H9 (cell line): ENCODE measurements at regions not wholly inside any gene's neighbourhood (a gene's known extent, or its start where the extent isn't known, plus 50 kb on each side); places are given as distances from the start of the nearest gene placed in this dataset.

Source experiments
- DNase-seq: peaks from one replicate; pipeline ENCODE4 v3.0.0-alpha.2; 2017
- H2AFZ ChIP-seq: one replicate; pipeline ENCODE4 v1.6.1; 2013; ENCODE audit warnings: mild to moderate bottlenecking, low read length, control low read depth, moderate library complexity
- H2AK5ac ChIP-seq: 2 replicates; pipeline ENCODE4 v1.6.1; 2013; ENCODE audit warnings: low read length, control low read depth, mixed read lengths; ENCODE audit not compliant: insufficient read length
- H2BK120ac ChIP-seq: one replicate; pipeline ENCODE4 v1.6.1; 2013; ENCODE audit warnings: low read depth, mild to moderate bottlenecking, low read length, control low read depth, inconsistent platforms; ENCODE audit not compliant: poor library complexity, severe bottlenecking
- H2BK12ac ChIP-seq: 2 replicates; pipeline ENCODE4 v1.6.1; 2013; ENCODE audit warnings: low read length, control low read depth, mixed read lengths, low read depth; ENCODE audit not compliant: insufficient read length
- H2BK15ac ChIP-seq: 2 replicates; pipeline ENCODE4 v1.6.1; 2013; ENCODE audit warnings: low read depth, low read length, control low read depth
- H2BK20ac ChIP-seq: one replicate; pipeline ENCODE4 v1.6.1; 2013; ENCODE audit warnings: low read depth, mild to moderate bottlenecking, low read length, control low read depth, inconsistent platforms; ENCODE audit not compliant: poor library complexity, severe bottlenecking
- H2BK5ac ChIP-seq: 2 replicates; pipeline ENCODE4 v1.6.1; 2013; ENCODE audit warnings: low read length, control low read depth, mixed read lengths; ENCODE audit not compliant: insufficient read length
- H3K14ac ChIP-seq: 2 replicates; pipeline ENCODE4 v1.6.1; 2013; ENCODE audit warnings: low read length, control low read depth; ENCODE audit not compliant: insufficient read depth
- H3K18ac ChIP-seq: 2 replicates; pipeline ENCODE4 v1.6.1; 2013; ENCODE audit warnings: low read depth, mild to moderate bottlenecking, mixed read lengths, low read length, control low read depth; ENCODE audit not compliant: insufficient read length
- H3K23ac ChIP-seq: 2 replicates; pipeline ENCODE4 v1.6.1; 2013; ENCODE audit warnings: low read length, control low read depth, mixed read lengths, low read depth; ENCODE audit not compliant: insufficient read length
- H3K23me2 ChIP-seq: 2 replicates; pipeline ENCODE4 v1.6.1; 2013; ENCODE audit warnings: low read depth, mild to moderate bottlenecking, mixed read lengths, low read length, control low read depth; ENCODE audit not compliant: insufficient read length, poor library complexity, severe bottlenecking
- H3K27ac ChIP-seq: 2 replicates; pipeline ENCODE4 v1.5.1; 2013; ENCODE audit warnings: low read length, control low read depth, mixed read lengths, low read depth; ENCODE audit not compliant: insufficient read length
- H3K27me3 ChIP-seq: 2 replicates; pipeline ENCODE4 v1.6.1; 2013; ENCODE audit warnings: low read length, control low read depth, inconsistent platforms; ENCODE audit not compliant: insufficient read depth
- H3K4ac ChIP-seq: 2 replicates; pipeline ENCODE4 v1.6.1; 2013; ENCODE audit warnings: low read depth, mild to moderate bottlenecking, control low read depth, inconsistent platforms, low read length, moderate library complexity
- H3K4me1 ChIP-seq: 2 replicates; pipeline ENCODE4 v1.6.1; 2013; ENCODE audit warnings: low read length, control low read depth, inconsistent platforms; ENCODE audit not compliant: insufficient read depth
- H3K4me2 ChIP-seq: 2 replicates; pipeline ENCODE4 v1.6.1; 2013; ENCODE audit warnings: low read length, control low read depth, mixed read lengths; ENCODE audit not compliant: insufficient read length, insufficient read depth
- H3K56ac ChIP-seq: 2 replicates; pipeline ENCODE4 v1.6.1; 2013; ENCODE audit warnings: low read depth, mild to moderate bottlenecking, mixed read lengths, low read length, control low read depth; ENCODE audit not compliant: insufficient read length
- H3K79me1 ChIP-seq: 2 replicates; pipeline ENCODE4 v1.6.1; 2013; ENCODE audit warnings: low read depth, mild to moderate bottlenecking, moderate library complexity, low read length, control low read depth, inconsistent platforms; ENCODE audit not compliant: insufficient read depth, poor library complexity, severe bottlenecking
- H3K79me2 ChIP-seq: 2 replicates; pipeline ENCODE4 v1.6.1; 2013; ENCODE audit warnings: low read length, control low read depth, inconsistent platforms; ENCODE audit not compliant: insufficient read depth
- H3K9ac ChIP-seq: 2 replicates; pipeline ENCODE4 v1.6.1; 2013; ENCODE audit warnings: low read length, control low read depth, mixed read lengths; ENCODE audit not compliant: insufficient read length; ENCODE audit errors: extremely low read depth
- H3K9me3 ChIP-seq: one replicate; pipeline ENCODE4 v1.6.1; 2013; ENCODE audit warnings: low read depth, low read length, inconsistent platforms; ENCODE audit not compliant: control insufficient read depth
- H3T11ph ChIP-seq: one replicate; pipeline ENCODE4 v1.6.1; 2013; ENCODE audit warnings: mild to moderate bottlenecking, low read length, control low read depth, inconsistent platforms
- H4K20me1 ChIP-seq: one replicate; pipeline ENCODE4 v1.6.1; 2013; ENCODE audit not compliant: control insufficient read depth, insufficient read length, insufficient read depth
- H4K5ac ChIP-seq: 2 replicates; pipeline ENCODE4 v1.6.1; 2013; ENCODE audit warnings: low read depth, mild to moderate bottlenecking, mixed read lengths, low read length, control low read depth; ENCODE audit not compliant: insufficient read length
- H4K8ac ChIP-seq: replicated peaks from 2 replicates; pipeline ENCODE4 v1.6.1; 2013; ENCODE audit warnings: low read length, control low read depth, mixed read lengths, low read depth; ENCODE audit not compliant: insufficient read length
- H4K91ac ChIP-seq: 2 replicates; pipeline ENCODE4 v1.6.1; 2013; ENCODE audit warnings: low read depth, mild to moderate bottlenecking, moderate library complexity, mixed read lengths, low read length, control low read depth; ENCODE audit not compliant: insufficient read length
- H3K27ac Mint-ChIP-seq, 3 experiments: 2 replicates in 2 of 3; 3 replicates in 1 of 3; pipeline ENCODE4 v1.8.0; 2020 to 2021; ENCODE audit warnings: mixed read lengths in 3 of 3, mild to moderate bottlenecking in 1 of 3, moderate library complexity in 1 of 3
- H3K27me3 Mint-ChIP-seq: 2 replicates; pipeline ENCODE4 v1.8.0; 2021; ENCODE audit warnings: low read depth, mild to moderate bottlenecking, moderate library complexity, mixed read lengths
- H3K36me3 Mint-ChIP-seq, 3 experiments: 2 replicates in 2 of 3; 3 replicates in 1 of 3; pipeline ENCODE4 v1.8.0; 2020 to 2021; ENCODE audit warnings: low read depth in 3 of 3, mixed read lengths in 3 of 3; ENCODE audit not compliant: insufficient read depth in 1 of 3
- H3K4me1 Mint-ChIP-seq, 2 experiments: 2 replicates each; pipeline ENCODE4 v1.8.0; 2020; ENCODE audit warnings: mixed read lengths in 2 of 2
- H3K4me3 Mint-ChIP-seq, 2 experiments: 2 replicates in 1 of 2; 3 replicates in 1 of 2; pipeline ENCODE4 v1.8.0; 2020 to 2021; ENCODE audit warnings: mild to moderate bottlenecking in 2 of 2, mixed read lengths in 2 of 2, moderate library complexity in 1 of 2
- H3K9me3 Mint-ChIP-seq, 2 experiments: 2 replicates in 1 of 2; 3 replicates in 1 of 2; pipeline ENCODE4 v1.8.0; 2020; ENCODE audit warnings: mild to moderate bottlenecking in 2 of 2, mixed read lengths in 2 of 2, moderate library complexity in 1 of 2
- CTCF ChIP-seq: fragments of 200-600 bp; sonication (generic); conservative IDR thresholded peaks from 3 replicates; pipeline ENCODE4 v1.8.0; 2021; ENCODE audit warnings: antibody characterized with exemption, mild to moderate bottlenecking
- WGBS: extraction: QIAGEN DNeasy Blood & Tissue Kit; methylation state at CpG from one replicate; pipeline ENCODE4 v1.1.7; 2013; ENCODE audit warnings: missing lambda C conversion rate, low lambda C conversion rate, mixed read lengths; ENCODE audit not compliant: insufficient read length; ENCODE audit errors: extremely low coverage; 5-methylcytosine and 5-hydroxymethylcytosine counted together

- H4K20me1 ChIP-seq = no peaks in the 10 kb centered on the region
- H2BK5ac ChIP-seq = no peak overlapping the region
- H3K18ac ChIP-seq = no peak overlapping the region
- no peak overlapping the region for H2BK20ac ChIP-seq
- no peak overlapping the region for H3K56ac ChIP-seq
- no peak overlapping the region for H2AFZ ChIP-seq
- no peak overlapping the region for H3K4me3 Mint-ChIP-seq
- no peaks in the 10 kb centered on the region; the same call in 1 of the 2 replicates for H3K4me1 ChIP-seq
- H3K14ac ChIP-seq = no peak overlapping the region
- no peak overlapping the region for H3T11ph ChIP-seq
- no peak overlapping the region for H3K27ac ChIP-seq
- no peaks in the 10 kb centered on the region for H3K23me2 ChIP-seq
- no peak overlapping the region for H2BK15ac ChIP-seq
- peak overlapping the region in 2 of 3 experiments; percentile 7 to 85; a peak in 4 of 7 replicates for H3K27ac Mint-ChIP-seq
- H3K4me2 ChIP-seq = no peak overlapping the region
- H2AK5ac ChIP-seq = no peak overlapping the region
- H3K27me3 ChIP-seq = no peaks in the 10 kb centered on the region
- H3K9ac ChIP-seq = no peak overlapping the region
- no peaks in the 10 kb centered on the region for H3K9me3 ChIP-seq
- H2BK12ac ChIP-seq = no peak overlapping the region
- TF ChIP-seq CTCF = no peak
- DNase-seq = no peak
- H3K36me3 Mint-ChIP-seq = peaks cover 0 to 31% (median 0%) of the 10 kb centered on the region in 3 experiments; a peak in 2 of 7 replicates
- H4K5ac ChIP-seq = no peak overlapping the region
- no peaks in the 10 kb centered on the region for H3K79me1 ChIP-seq
- H3K79me2 ChIP-seq = no peaks in the 10 kb centered on the region
- H3K23ac ChIP-seq = no peak overlapping the region
- no peak overlapping the region for H4K91ac ChIP-seq
- no peaks in the 10 kb centered on the region for H3K9me3 Mint-ChIP-seq
- H4K8ac ChIP-seq = no peak overlapping the region
- no peak overlapping the region for H3K4ac ChIP-seq
- WGBS = no CpG with 5 or more reads among the region's 7 CpGs
- no peaks in the 10 kb centered on the region for H3K27me3 Mint-ChIP-seq
- H2BK120ac ChIP-seq = no peak overlapping the region
- H3K4me1 Mint-ChIP-seq = peaks cover 33 to 41% of the 10 kb centered on the region in 2 experiments
Observed at GRCh38 chr2:201983800-201984199, 49.9 kb upstream of the FZD7 start.
